HS-27A (cell line): ENCODE measurements at regions not wholly inside any gene's neighbourhood (a gene's known extent, or its start where the extent isn't known, plus 50 kb on each side); places are given as distances from the start of the nearest gene placed in this dataset.
"Not testable (repeated sequence)": the region's sequence is repeated elsewhere in the genome, so short reads cannot be mapped to it uniquely, and the experiment has no call there.

Experiments
- DNase-seq: peaks from one replicate; pipeline ENCODE4 v3.0.0-alpha.2; 2012; ENCODE audit warnings: low read depth, missing footprints

- not testable (repeated sequence) for DNase-seq
Observed at GRCh38 chr2:111448796-111449195, 328.1 kb downstream of the BCL2L11 start.

DNA sequence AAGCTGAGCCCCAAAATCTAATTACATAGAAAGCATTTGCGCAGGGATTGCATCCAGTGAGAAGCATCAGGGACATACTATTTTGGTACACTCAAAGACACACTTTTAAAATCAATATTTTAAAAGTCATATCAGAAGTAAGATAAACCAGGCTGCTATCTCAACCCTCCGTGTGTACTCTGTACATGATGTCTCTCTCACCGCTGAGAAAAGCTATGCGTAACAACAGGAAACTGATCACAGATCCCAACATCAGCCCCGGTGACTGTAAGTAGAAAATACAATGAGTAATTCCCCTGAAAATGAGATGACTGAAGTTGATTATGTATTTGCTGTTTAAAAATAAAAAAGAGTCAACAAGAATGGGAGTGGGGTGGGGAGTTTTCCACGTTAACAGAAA lies 329.8 kb downstream of the BCL2L11 start:
- not testable (repeated sequence) for DNase-seq

GRCh38 chr2:111451692-111452199 lies 331.0 kb downstream of the BCL2L11 start:
- DNase-seq = not testable (repeated sequence)

- not testable (repeated sequence) for DNase-seq
Observed at GRCh38 chr2:111452208-111452607, 331.5 kb downstream of the BCL2L11 start.

GRCh38 chr2:111453308-111453707 lies 332.6 kb downstream of the BCL2L11 start:
- DNase-seq = not testable (repeated sequence)

- not testable (repeated sequence) for DNase-seq
Observed at GRCh38 chr2:111453816-111454215, 333.1 kb downstream of the BCL2L11 start.

DNA sequence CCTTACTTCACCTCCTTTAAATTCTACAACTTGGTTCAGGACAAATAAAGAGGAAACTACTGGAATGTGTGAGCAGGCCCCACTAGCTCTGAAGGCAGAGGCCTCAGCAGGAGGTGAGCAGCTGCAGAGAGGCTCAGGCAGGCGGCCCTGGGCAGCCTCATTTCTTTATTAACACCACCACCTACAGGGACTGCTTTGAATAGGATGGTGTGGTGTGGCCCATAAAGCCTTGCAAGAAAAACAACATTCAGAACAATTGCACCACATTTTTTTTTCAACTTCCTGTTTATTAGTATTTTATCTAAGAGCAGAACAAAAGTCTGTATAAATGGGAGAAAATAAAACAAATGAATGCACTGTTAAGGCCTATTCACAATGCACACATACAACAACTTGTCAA lies 333.7 kb downstream of the BCL2L11 start:
- DNase-seq = not testable (repeated sequence)

DNA sequence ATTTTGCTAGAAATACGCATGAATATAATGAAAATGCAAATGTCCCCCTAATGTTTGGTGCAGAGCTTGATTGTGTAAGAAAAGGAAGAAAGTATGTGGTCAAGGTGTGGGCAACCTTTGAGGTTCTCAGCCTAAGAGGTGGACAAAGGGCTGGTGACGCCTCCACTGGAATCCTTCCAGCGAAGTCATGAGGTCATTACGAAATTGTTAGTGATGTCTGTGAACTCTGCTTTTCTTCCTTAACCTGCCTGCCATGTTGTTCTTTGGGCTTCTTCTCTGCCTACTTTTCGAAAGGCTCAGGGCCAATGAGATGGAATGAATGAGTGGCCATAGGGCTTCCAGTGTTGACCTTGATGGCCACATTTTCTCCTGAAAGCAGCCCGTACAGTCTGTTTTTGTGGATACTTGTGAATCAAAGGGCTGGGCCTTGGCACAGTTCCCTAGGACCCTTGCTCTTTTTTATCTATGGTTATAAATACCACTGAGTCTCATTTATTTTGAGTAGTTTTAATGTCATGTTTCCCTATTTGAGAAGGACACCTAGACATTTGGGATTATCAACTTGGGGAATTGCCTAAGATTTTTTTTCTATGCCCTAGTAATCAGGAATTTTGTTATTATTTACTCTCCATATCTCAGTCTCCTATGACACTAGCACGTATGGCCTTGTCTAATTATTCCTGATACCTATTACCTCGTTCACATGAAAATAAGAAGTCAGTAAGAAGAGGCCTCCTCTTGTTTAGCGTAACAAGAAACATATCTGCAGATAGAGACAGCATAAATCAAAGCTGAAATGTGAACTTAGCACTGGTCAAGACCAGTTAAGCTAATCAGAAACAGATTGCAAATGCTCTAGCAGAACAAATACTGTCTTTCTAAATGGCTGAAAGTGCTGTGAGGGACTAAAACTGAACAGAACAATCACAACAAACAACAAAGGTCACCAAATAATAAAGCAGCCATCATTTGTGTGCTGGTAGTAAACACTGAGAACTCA lies 334.6 kb downstream of the BCL2L11 start:
- not testable (repeated sequence) for DNase-seq

DNA sequence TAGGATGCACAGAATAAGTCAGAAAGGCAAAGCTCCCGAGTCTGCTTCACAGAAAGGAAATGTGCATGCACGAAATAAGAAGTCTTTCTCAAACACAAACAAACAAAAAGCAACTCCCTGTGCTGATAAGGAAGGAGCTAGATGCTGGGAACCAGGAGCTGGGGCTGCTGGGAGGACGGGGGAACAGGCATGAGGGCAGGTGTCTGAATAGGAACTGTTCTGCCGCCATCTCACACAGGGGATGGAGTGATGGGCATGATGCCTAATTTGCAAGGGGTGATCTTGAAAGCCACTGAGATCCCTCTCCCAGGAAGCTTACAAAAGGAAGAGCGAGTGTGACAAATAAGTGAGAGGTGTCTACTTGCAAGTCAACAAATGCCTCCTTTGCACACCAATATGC lies 336.5 kb downstream of the BCL2L11 start:
- not testable (repeated sequence) for DNase-seq

- DNase-seq = not testable (repeated sequence)
Observed at GRCh38 chr2:111460901-111461300, 340.2 kb downstream of the BCL2L11 start.

- DNase-seq = not testable (repeated sequence)
Observed at GRCh38 chr2:111461831-111462230, 341.1 kb downstream of the BCL2L11 start.

DNA sequence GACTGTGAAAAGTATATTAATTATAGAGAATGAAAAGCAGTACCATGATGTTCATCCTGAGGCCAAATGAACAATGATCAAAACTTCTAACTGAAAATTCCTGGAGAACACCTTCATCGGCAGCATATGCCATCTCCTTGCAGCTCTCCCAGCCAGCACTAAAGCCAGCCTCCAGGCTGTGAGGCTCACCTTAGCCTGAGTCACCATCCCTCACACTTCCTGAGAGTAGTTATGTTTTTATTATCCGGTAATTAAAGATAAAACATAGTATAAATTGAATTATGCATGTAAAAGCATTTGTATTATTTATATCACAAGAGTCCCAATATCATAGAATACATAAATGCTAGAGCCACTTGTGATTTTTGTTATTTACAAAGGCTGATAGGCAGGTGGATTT lies 341.9 kb downstream of the BCL2L11 start:
- DNase-seq = not testable (repeated sequence)

- not testable (repeated sequence) for DNase-seq
Observed at GRCh38 chr2:111463238-111463848, 342.6 kb downstream of the BCL2L11 start.

GRCh38 chr2:111463956-111464355 lies 343.2 kb downstream of the BCL2L11 start:
- DNase-seq = not testable (repeated sequence)

DNA sequence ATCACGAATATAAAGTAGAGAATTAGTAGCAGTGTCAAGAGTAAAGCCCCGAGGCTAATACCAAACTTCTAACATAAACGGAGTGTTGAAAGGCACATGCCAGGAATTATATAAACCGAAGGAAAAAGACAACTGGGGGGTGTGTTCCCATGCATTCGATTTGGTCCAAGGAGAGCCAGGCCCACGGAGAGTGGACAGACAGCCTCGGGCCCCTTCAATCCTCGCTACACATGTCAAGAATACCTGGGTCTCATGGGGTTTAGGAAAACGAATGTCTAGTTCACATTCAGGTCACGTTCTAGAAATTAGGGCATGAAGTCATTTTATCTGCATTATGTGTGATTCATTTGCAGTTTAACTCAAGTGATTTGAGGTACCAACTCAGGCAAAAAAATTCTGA lies 343.7 kb downstream of the BCL2L11 start:
- DNase-seq = not testable (repeated sequence)

DNA sequence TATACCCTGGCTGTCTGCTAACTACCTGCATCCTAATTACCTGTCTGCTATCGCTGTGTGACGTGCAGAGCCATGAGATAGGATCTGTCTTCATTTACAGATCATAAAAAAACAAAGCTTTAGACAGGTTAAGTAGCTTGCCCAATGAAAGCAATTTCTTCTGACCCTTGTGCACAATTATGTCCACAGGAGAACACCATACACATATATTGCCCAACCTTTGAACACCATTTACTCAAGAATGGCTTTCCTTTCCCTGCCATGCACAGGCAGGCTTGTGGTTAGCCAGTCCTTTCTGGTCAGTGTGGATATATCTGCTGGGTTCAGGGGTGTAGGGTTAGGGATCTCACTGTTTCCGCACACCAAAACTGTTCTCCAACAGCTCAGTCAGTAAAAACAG lies 344.8 kb downstream of the BCL2L11 start:
- DNase-seq = not testable (repeated sequence)

DNA sequence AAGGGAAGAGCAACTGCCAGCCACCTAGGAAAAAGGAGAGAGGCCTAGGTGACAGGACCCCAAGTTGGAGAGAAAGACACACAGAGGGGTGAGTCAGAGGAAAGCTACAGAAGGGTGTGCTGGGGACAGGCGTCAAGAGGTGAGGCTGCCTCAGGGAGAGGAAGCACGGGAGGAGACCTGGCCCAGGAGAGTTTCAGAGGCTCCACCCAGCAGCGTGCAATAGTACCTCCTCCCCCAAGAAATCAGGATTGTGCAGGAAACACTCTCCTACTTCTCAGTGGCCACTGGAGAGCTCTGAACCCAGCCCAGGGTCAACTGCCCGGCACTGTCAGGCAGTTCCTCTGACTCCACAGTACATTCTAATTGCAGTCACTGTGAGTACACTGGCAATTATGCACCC lies 346.0 kb downstream of the BCL2L11 start:
- DNase-seq = not testable (repeated sequence)

DNA sequence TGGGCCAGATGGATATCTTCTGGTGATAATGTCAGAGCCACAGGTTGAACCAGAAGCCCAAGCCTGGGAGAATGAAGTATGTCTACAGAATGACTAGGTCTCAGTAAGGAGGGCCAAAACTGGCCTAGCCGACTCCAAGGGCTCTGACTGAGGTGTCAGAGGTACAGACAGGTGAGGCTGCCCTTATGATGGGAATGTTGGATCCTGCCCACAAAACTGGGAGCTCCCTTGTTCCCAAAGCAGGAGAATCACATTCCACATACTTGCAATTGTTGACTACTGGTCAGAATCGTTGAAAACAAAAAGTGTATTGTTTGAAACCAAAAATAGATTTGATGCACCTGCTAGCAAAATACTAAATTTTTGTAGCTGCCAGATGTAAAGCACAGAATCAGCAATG lies 350.2 kb downstream of the BCL2L11 start:
- not testable (repeated sequence) for DNase-seq

DNA sequence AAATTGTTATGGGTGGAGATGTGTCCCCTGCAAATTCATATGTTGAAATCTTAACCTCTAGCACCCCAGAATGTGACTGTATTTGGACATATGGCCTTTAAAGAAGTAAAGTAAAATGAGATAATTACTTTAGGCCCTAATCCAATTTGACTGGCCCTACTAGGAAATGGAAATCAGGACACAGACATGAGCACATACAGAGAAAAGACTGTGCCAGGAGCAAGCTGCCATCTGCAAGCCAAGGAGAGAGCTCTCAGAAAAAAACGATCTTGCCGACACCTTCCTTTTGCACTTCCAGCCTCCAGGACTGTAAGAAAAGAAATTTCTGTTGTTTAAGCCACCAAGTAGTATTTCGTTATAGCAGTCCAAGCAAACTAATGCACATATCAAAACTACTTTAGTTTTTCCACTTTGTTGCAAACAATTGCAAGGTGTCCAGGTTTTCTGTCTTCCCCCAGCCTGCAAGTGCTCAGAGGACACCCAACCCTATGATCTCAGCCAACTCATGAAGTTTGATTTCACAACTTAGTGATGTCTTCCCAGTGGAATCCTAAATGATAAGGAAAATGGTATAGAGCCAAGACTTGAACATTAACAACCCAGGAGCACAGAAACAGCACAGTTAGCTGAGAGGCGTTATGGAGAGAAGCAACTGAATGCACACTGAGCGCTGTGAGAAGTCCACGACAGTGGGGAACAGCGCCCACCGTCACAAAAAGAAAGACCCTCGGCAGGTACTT lies 351.2 kb downstream of the BCL2L11 start:
- DNase-seq = not testable (repeated sequence)

GRCh38 chr2:111472844-111473403 lies 352.2 kb downstream of the BCL2L11 start:
- DNase-seq = not testable (repeated sequence)

- not testable (repeated sequence) for DNase-seq
Observed at GRCh38 chr2:111473522-111473921, 352.8 kb downstream of the BCL2L11 start.
